K562 (cell line): ENCODE measurements at regions not wholly inside any gene's neighbourhood (a gene's known extent, or its start where the extent isn't known, plus 50 kb on each side); places are given as distances from the start of the nearest gene placed in this dataset.

Source experiments
- BHLHE40 ChIP-seq: IDR thresholded peaks from 2 replicates; pipeline ENCODE4 v1.6.1; 2011; ENCODE audit warnings: low read length, improper control_type of control experiment
- BRD9 ChIP-seq: fragments of 450-650 bp; IDR thresholded peaks from 2 replicates; pipeline ENCODE4 v1.6.1; 2018; ENCODE audit warnings: low read depth; ENCODE audit not compliant: partially characterized antibody
- CBX5 ChIP-seq: IDR thresholded peaks from 2 replicates; pipeline ENCODE4 v1.6.1; 2014; ENCODE audit warnings: low read depth, borderline replicate concordance
- CC2D1A ChIP-seq: fragments of 450-650 bp; IDR thresholded peaks from 2 replicates; pipeline ENCODE4 v1.6.1; 2017; ENCODE audit warnings: mild to moderate bottlenecking
- HMGN3 ChIP-seq: IDR thresholded peaks from 2 replicates; pipeline ENCODE4 v1.6.1; 2011; ENCODE audit warnings: borderline replicate concordance, low read depth, mild to moderate bottlenecking, mixed read lengths, low read length; ENCODE audit not compliant: insufficient read length; ENCODE audit errors: extremely low read depth
- ILK ChIP-seq: fragments of 450-650 bp; IDR thresholded peaks from 2 replicates; pipeline ENCODE4 v1.6.1; 2016; ENCODE audit warnings: missing genetic modification characterization, low read depth, mild to moderate bottlenecking, missing compliant biosample characterization, moderate library complexity, borderline replicate concordance
- JUN ChIP-seq, 2 experiments: sonication (generic) in 1 of 2; formaldehyde crosslinking in 1 of 2; IDR thresholded peaks; 2 replicates each; pipeline versions ENCODE4 v1.6.1 to v1.8.0; 2012 to 2022; ENCODE audit warnings: borderline replicate concordance in 2 of 2, mild to moderate bottlenecking in 2 of 2, improper control_type of control experiment in 1 of 2, low read depth in 1 of 2, low read length in 1 of 2, missing genetic modification reagents in 1 of 2
- MEIS2 ChIP-seq: fragments of 450-650 bp; IDR thresholded peaks from 2 replicates; pipeline ENCODE4 v1.6.1; 2014; ENCODE audit warnings: mild to moderate bottlenecking; ENCODE audit not compliant: partially characterized antibody
- NR2C2 ChIP-seq, 2 experiments: fragments of 200-800 bp in 1 of 2; sonication (Bioruptor generic) in 1 of 2; sonication (generic) in 1 of 2; formaldehyde crosslinking in 1 of 2; IDR thresholded peaks; 2 replicates each; pipeline versions ENCODE4 v1.6.1 to v1.8.0; 2016 to 2022; ENCODE audit warnings: mild to moderate bottlenecking in 1 of 2, missing compliant biosample characterization in 1 of 2, missing genetic modification characterization in 1 of 2, missing genetic modification reagents in 1 of 2
- PHF20 ChIP-seq: fragments of 450-650 bp; IDR thresholded peaks from 2 replicates; pipeline ENCODE4 v1.6.1; 2018; ENCODE audit not compliant: partially characterized antibody
- PURB ChIP-seq: sonication (generic); formaldehyde crosslinking; IDR thresholded peaks from 2 replicates; pipeline ENCODE4 v1.9.0; 2021; ENCODE audit warnings: low read depth, mild to moderate bottlenecking, missing genetic modification reagents
- SREBF1 ChIP-seq: fragments of 150-350 bp; IDR thresholded peaks from 2 replicates; pipeline ENCODE4 v1.6.1; 2014; ENCODE audit warnings: antibody characterized with exemption, low read depth, low read length, borderline replicate concordance
- TAF9B ChIP-seq: fragments of 450-650 bp; IDR thresholded peaks from 2 replicates; pipeline ENCODE4 v1.6.1; 2018; ENCODE audit warnings: mild to moderate bottlenecking; ENCODE audit not compliant: partially characterized antibody
- TCFL5 ChIP-seq: fragments of 250-450 bp; sonication (Bioruptor Pico); conservative IDR thresholded peaks from 2 replicates; pipeline ENCODE4 v1.6.1; 2021; ENCODE audit warnings: mild to moderate bottlenecking, moderate library complexity, matching md5 sums
- TFAM ChIP-seq: fragments of 250-450 bp; sonication (Bioruptor Pico); conservative IDR thresholded peaks from 2 replicates; pipeline ENCODE4 v1.5.0; 2021; ENCODE audit warnings: mild to moderate bottlenecking, moderate library complexity
- ZBTB1 ChIP-seq: sonication (generic); formaldehyde crosslinking; IDR thresholded peaks from 2 replicates; pipeline ENCODE4 v1.8.1; 2023; ENCODE audit warnings: missing genetic modification reagents, low read depth, mild to moderate bottlenecking, borderline replicate concordance
- ZBTB43 ChIP-seq: sonication (generic); formaldehyde crosslinking; IDR thresholded peaks from 2 replicates; pipeline ENCODE4 v1.8.0; 2023; ENCODE audit warnings: mild to moderate bottlenecking, missing genetic modification reagents
- ZFP91 ChIP-seq: sonication (generic); formaldehyde crosslinking; IDR thresholded peaks from 2 replicates; pipeline ENCODE4 v1.8.0; 2022; ENCODE audit warnings: mild to moderate bottlenecking, missing genetic modification reagents
- ZNF124 ChIP-seq: sonication (generic); formaldehyde crosslinking; IDR thresholded peaks from 2 replicates; pipeline ENCODE4 v1.8.1; 2022; ENCODE audit warnings: missing genetic modification reagents
- ZNF592 ChIP-seq: fragments of 450-650 bp; IDR thresholded peaks from 2 replicates; pipeline ENCODE4 v1.6.1; 2017; ENCODE audit warnings: antibody characterized with exemption, mild to moderate bottlenecking

- TF ChIP-seq SREBF1 = no peak
- peak; percentile 79 for TF ChIP-seq MEIS2
- TF ChIP-seq ZFP91 (CRISPR knock-in tag) = no peak
- TF ChIP-seq CBX5 = no peak
- TF ChIP-seq ILK = no peak
- TF ChIP-seq PURB (CRISPR knock-in tag) = no peak
- TF ChIP-seq CC2D1A = no peak
- TF ChIP-seq ZBTB43 = no peak
- no peak for TF ChIP-seq ZBTB1 (CRISPR knock-in tag)
- no peak for TF ChIP-seq JUN (IDR thresholded peaks at IDR 0.05; ENCODE audit: borderline replicate concordance, low read depth, low read length)
- TF ChIP-seq JUN (CRISPR knock-in tag; IDR thresholded peaks at IDR 0.05; ENCODE audit: borderline replicate concordance) = no peak
- TF ChIP-seq BRD9 = no peak
- no peak for TF ChIP-seq ZNF124 (CRISPR knock-in tag)
- TF ChIP-seq TAF9B = no peak
- TF ChIP-seq TFAM = no peak
- no peak for TF ChIP-seq PHF20
- TF ChIP-seq HMGN3 = peak; percentile 43
- TF ChIP-seq BHLHE40 = no peak
- no peak for TF ChIP-seq TCFL5
- TF ChIP-seq NR2C2 (CRISPR knock-in tag; IDR thresholded peaks at IDR 0.05) = no peak
- TF ChIP-seq NR2C2 (tag; IDR thresholded peaks at IDR 0.05) = no peak
- TF ChIP-seq ZNF592 = peak; percentile 60; the same call in 1 of the 2 replicates
Observed at GRCh38 chr12:34336619-34337465, 314.5 kb downstream of the ALG10 start (continued).
